ENCODE measurements at regions not wholly inside any gene's neighbourhood (a gene's known extent, or its start where the extent isn't known, plus 50 kb on each side); places are given as distances from the start of the nearest gene placed in this dataset.

DNA sequence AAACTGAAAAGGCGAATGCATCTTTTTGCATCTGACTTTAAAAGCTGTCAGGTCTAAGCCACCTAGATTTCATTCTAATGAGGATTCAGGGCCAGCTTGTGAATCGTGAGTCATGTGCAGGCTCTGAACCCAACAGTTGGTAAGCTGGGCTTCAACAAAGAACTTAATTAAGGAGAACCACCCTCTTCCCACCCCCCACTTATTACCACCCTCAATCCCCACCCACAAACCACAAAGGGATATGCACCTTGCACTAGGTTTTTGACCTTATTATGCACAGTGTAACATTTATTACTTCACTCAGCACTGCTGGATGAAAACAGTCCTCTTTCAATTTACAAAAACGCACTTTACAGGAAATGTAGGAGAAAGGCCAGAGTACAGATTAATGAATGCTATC lies 94.1 kb upstream of the LIN7C start:
- TF ChIP-seq EP300 (IDR thresholded peaks at IDR 0.05; ENCODE audit: borderline replicate concordance in 1 of 2, low read depth in 1 of 2, low read length in 1 of 2) (no peak), JUND (IDR thresholded peaks at IDR 0.05) (no peak), TAF1 (IDR thresholded peaks at IDR 0.05; ENCODE audit: borderline replicate concordance, low read depth, low read length) (no peak), FOXJ3 (CRISPR knock-in tag; IDR thresholded peaks at IDR 0.05) (no peak)
- TF ChIP-seq, protein P1, sequence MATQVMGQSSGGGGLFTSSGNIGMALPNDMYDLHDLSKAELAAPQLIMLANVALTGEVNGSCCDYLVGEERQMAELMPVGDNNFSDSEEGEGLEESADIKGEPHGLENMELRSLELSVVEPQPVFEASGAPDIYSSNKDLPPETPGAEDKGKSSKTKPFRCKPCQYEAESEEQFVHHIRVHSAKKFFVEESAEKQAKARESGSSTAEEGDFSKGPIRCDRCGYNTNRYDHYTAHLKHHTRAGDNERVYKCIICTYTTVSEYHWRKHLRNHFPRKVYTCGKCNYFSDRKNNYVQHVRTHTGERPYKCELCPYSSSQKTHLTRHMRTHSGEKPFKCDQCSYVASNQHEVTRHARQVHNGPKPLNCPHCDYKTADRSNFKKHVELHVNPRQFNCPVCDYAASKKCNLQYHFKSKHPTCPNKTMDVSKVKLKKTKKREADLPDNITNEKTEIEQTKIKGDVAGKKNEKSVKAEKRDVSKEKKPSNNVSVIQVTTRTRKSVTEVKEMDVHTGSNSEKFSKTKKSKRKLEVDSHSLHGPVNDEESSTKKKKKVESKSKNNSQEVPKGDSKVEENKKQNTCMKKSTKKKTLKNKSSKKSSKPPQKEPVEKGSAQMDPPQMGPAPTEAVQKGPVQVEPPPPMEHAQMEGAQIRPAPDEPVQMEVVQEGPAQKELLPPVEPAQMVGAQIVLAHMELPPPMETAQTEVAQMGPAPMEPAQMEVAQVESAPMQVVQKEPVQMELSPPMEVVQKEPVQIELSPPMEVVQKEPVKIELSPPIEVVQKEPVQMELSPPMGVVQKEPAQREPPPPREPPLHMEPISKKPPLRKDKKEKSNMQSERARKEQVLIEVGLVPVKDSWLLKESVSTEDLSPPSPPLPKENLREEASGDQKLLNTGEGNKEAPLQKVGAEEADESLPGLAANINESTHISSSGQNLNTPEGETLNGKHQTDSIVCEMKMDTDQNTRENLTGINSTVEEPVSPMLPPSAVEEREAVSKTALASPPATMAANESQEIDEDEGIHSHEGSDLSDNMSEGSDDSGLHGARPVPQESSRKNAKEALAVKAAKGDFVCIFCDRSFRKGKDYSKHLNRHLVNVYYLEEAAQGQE (IDR thresholded peaks at IDR 0.05; ENCODE audit: low read depth, low read length) = no peak
- TF ChIP-seq, protein P2, sequence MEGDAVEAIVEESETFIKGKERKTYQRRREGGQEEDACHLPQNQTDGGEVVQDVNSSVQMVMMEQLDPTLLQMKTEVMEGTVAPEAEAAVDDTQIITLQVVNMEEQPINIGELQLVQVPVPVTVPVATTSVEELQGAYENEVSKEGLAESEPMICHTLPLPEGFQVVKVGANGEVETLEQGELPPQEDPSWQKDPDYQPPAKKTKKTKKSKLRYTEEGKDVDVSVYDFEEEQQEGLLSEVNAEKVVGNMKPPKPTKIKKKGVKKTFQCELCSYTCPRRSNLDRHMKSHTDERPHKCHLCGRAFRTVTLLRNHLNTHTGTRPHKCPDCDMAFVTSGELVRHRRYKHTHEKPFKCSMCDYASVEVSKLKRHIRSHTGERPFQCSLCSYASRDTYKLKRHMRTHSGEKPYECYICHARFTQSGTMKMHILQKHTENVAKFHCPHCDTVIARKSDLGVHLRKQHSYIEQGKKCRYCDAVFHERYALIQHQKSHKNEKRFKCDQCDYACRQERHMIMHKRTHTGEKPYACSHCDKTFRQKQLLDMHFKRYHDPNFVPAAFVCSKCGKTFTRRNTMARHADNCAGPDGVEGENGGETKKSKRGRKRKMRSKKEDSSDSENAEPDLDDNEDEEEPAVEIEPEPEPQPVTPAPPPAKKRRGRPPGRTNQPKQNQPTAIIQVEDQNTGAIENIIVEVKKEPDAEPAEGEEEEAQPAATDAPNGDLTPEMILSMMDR (IDR thresholded peaks at IDR 0.05) = no peak
- TF ChIP-seq, protein P3, sequence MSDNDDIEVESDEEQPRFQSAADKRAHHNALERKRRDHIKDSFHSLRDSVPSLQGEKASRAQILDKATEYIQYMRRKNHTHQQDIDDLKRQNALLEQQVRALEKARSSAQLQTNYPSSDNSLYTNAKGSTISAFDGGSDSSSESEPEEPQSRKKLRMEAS (IDR thresholded peaks at IDR 0.05; ENCODE audit: low read depth) = no peak

Data from SK-N-SH (cell line).